Lung (tissue), 11 donors: ENCODE measurements at regions not wholly inside any gene's neighbourhood (a gene's known extent, or its start where the extent isn't known, plus 50 kb on each side); places are given as distances from the start of the nearest gene placed in this dataset.

Experiments used
- ATAC-seq: fragments of 200-7000 bp; cut with Tn5 transposase; one replicate; pipeline ENCODE4 v1.9.1; 2020; ENCODE audit warnings: moderate number of reproducible peaks; ENCODE audit not compliant: insufficient read depth, low FRiP score
- DNase-seq, 3 donors: peaks; one replicate each; pipeline ENCODE4 v3.0.0-alpha.2; 2013 to 2017
- H3K27ac ChIP-seq, 2 donors: one replicate each; pipeline ENCODE4 v1.5.1; 2013; ENCODE audit warnings: mild to moderate bottlenecking in 2 of 2, moderate library complexity in 2 of 2, control low read depth in 1 of 2, inconsistent platforms in 1 of 2, low read depth in 1 of 2, low read length in 1 of 2
- H3K27me3 ChIP-seq, 3 donors: one replicate each; pipeline ENCODE4 v1.5.1; 2013; ENCODE audit warnings: low read length in 2 of 3; ENCODE audit not compliant: control insufficient read depth in 3 of 3, insufficient read depth in 3 of 3
- H3K36me3 ChIP-seq, 4 donors: one replicate each; pipeline ENCODE4 v1.5.1; 2013; ENCODE audit warnings: low read length in 4 of 4, mild to moderate bottlenecking in 1 of 4, moderate library complexity in 1 of 4; ENCODE audit not compliant: control insufficient read depth in 4 of 4, insufficient read depth in 4 of 4
- H3K4me1 ChIP-seq, 5 donors: one replicate each; pipeline ENCODE4 v1.5.1; 2013; ENCODE audit warnings: low read length in 5 of 5, mild to moderate bottlenecking in 2 of 5, moderate library complexity in 1 of 5; ENCODE audit not compliant: control insufficient read depth in 5 of 5, insufficient read depth in 5 of 5
- H3K4me3 ChIP-seq: one replicate; pipeline ENCODE4 v1.5.1; 2013; ENCODE audit warnings: mild to moderate bottlenecking, control low read depth, moderate library complexity
- H3K9ac ChIP-seq, 2 donors: one replicate each; pipeline ENCODE4 v1.5.1; 2013; ENCODE audit warnings: low read length in 2 of 2, control low read depth in 1 of 2; ENCODE audit not compliant: insufficient read depth in 1 of 2
- H3K9me3 ChIP-seq, 4 donors: one replicate each; pipeline ENCODE4 v1.5.1; 2013; ENCODE audit warnings: low read length in 3 of 4, mild to moderate bottlenecking in 1 of 4, moderate library complexity in 1 of 4; ENCODE audit not compliant: control insufficient read depth in 4 of 4, insufficient read depth in 3 of 4
- WGBS, 2 donors: extraction: QIAGEN DNeasy Blood & Tissue Kit; methylation state at CpG; one replicate each; pipeline ENCODE4 v1.1.7; 2013; 5-methylcytosine and 5-hydroxymethylcytosine counted together
- TF ChIP-seq, protein P1 (sequence below): IDR thresholded peaks from 2 replicates; pipeline ENCODE4 v1.5.1; 2012; ENCODE audit warnings: mild to moderate bottlenecking; ENCODE audit errors: control extremely low read depth, extremely low read depth
- donor health status: control.
- donor health status: control.
- donor health status: Bipolar disorder and iron deficiency.
- donor health status: healthy.
- donor health status: DM: yes; HTN: yes; CAD: no.

- H3K27me3 ChIP-seq, result no peaks in the 10 kb centered on the region
- WGBS, 2 donors, result 94 to 95% methylated on average over 4 of the region's 4 CpGs
- no peaks in the 10 kb centered on the region for H3K9me3 ChIP-seq
- H3K9ac ChIP-seq, result no peak overlapping the region
- no peaks in the 10 kb centered on the region for H3K4me1 ChIP-seq
- no peak overlapping the region for H3K4me3 ChIP-seq
- TF ChIP-seq, protein P1, sequence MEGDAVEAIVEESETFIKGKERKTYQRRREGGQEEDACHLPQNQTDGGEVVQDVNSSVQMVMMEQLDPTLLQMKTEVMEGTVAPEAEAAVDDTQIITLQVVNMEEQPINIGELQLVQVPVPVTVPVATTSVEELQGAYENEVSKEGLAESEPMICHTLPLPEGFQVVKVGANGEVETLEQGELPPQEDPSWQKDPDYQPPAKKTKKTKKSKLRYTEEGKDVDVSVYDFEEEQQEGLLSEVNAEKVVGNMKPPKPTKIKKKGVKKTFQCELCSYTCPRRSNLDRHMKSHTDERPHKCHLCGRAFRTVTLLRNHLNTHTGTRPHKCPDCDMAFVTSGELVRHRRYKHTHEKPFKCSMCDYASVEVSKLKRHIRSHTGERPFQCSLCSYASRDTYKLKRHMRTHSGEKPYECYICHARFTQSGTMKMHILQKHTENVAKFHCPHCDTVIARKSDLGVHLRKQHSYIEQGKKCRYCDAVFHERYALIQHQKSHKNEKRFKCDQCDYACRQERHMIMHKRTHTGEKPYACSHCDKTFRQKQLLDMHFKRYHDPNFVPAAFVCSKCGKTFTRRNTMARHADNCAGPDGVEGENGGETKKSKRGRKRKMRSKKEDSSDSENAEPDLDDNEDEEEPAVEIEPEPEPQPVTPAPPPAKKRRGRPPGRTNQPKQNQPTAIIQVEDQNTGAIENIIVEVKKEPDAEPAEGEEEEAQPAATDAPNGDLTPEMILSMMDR, result no peak
- no peaks in the 10 kb centered on the region for H3K36me3 ChIP-seq
- H3K27ac ChIP-seq, result no peak overlapping the region
- ATAC-seq (no peak), DNase-seq (no peak)
Observed at GRCh38 chr7:13793926-13794325, 195.5 kb downstream of the ETV1 start.

DNA sequence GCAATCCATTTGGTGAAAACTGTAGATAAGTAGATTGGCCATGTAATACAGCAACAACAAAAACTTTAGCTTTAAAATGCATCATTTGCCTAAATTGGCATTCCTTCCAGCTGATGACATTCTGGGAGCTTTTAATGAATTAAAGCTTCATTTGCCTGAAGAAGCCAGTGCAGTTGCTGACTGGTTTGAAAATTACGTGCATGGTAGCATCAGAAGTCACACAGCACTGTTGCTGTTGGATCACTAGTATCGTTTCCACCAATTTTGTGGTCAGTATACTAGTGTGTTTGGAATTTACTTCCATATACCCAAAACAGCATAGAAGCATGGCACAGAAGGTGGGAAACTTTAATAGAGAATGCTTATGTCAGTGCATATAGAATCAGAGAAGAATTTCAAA lies 194.9 kb downstream of the ETV1 start:
- no peak overlapping the region for H3K4me3 ChIP-seq
- DNase-seq (no peak), ATAC-seq (no peak)
- H3K27ac ChIP-seq, result no peak overlapping the region
- H3K4me1 ChIP-seq, result no peaks in the 10 kb centered on the region
- no peaks in the 10 kb centered on the region for H3K27me3 ChIP-seq
- WGBS, 2 donors, result 89 to 92% methylated on average over 2 of the region's 2 CpGs
- H3K36me3 ChIP-seq, result no peaks in the 10 kb centered on the region
- TF ChIP-seq, protein P1, result no peak
- no peak overlapping the region for H3K9ac ChIP-seq
- no peaks in the 10 kb centered on the region for H3K9me3 ChIP-seq

DNA sequence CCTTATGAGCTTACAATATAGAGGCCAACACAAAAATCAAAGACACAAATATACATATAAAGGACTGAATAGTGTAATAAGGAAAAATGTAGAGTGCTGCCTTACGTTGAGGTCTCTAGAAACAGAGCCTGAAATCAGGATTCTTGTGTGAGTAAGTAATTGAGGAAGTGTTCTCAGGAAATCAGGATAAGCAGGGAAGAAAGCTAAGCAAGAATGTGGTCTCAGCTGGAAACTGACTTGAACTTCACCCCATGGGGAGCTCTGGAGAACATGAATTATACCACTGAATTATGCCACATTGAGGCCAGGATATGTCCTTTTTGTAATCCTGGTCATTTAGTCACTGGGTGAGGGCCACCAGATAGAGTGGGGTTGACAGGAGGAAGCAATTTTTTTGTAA lies 191.9 kb downstream of the ETV1 start:
- Histone ChIP-seq H3K27me3 (no peaks in the 10 kb centered on the region), H3K4me3 (no peak overlapping the region), H3K9me3 (no peaks in the 10 kb centered on the region), H3K9ac (no peak overlapping the region), H3K36me3 (no peaks in the 10 kb centered on the region), H3K27ac (no peak overlapping the region), H3K4me1 (no peaks in the 10 kb centered on the region)
- WGBS, 2 donors, result 75 to 87% methylated on average over 1 of the region's 1 CpG
- no peak for ATAC-seq
- DNase-seq, result no peak
- TF ChIP-seq, protein P1, result no peak

DNA sequence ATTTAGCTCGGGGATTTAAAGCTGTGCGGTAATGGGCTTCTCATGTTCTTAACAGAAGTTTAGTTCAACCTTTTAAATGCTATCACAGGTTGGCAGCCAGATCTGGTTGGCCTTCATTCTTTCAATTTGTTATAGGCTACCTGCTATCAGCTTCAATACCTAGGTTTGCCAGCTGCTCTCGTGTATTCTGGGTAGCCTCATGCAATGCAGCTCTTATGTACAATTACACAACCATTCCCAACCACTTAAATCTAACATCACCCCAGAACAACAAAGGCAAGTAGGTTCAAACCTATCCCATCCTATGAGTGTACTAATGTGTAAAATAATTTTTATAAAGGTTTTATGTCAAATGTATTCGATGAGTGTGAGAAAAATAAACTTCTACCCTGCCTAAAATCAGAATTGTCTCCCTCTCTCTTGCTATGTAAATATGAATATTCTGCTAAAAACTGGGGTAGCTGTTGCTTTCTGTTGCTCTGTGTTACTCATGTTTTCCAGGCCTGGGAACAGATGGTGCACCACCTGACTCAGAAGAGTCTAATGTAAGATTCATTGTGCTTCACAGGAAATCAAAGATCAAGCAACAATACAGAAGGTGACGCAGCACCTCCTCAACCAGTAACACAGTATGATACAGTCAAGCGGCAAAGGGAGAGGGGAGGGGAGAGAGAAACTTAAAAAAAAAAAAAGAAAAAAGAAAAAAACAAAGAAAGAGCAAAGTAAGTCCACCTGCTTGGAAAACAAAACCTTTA lies 188.6 kb downstream of the ETV1 start:
- no peak overlapping the region for H3K27ac ChIP-seq
- TF ChIP-seq, protein P1, result no peak
- WGBS, 2 donors, result 68 to 90% methylated on average over 6 of the region's 6 CpGs
- no peaks in the 10 kb centered on the region for H3K27me3 ChIP-seq
- ATAC-seq, result no peak
- no peaks in the 10 kb centered on the region for H3K9me3 ChIP-seq
- H3K4me3 ChIP-seq, result no peak overlapping the region
- no peak overlapping the region for H3K9ac ChIP-seq
- no peaks in the 10 kb centered on the region for H3K36me3 ChIP-seq
- no peak for DNase-seq
- H3K4me1 ChIP-seq, result no peaks in the 10 kb centered on the region
